ENCODE measurements at regions not wholly inside any gene's neighbourhood (a gene's known extent, or its start where the extent isn't known, plus 50 kb on each side); places are given as distances from the start of the nearest gene placed in this dataset.

GRCh38 chr12:124470139-124470538 lies 97.3 kb downstream of the NCOR2 start:
- Histone ChIP-seq H4K20me1 (ENCODE audit: insufficient read depth, low read length) (peaks cover 11% of the 10 kb centered on the region), H2AK9ac (replicated peaks; ENCODE audit: low read depth, low read length, poor library complexity) (no peak overlapping the region), H2BK120ac (ENCODE audit: low read depth, low read length) (no peak overlapping the region), H3K9me3 (ENCODE audit: control insufficient read depth, insufficient read depth, low read length) (peaks cover 23% of the 10 kb centered on the region), H3K9ac (ENCODE audit: low read depth, low read length) (no peak overlapping the region), H3K27me3 (ENCODE audit: control insufficient read depth, insufficient read depth, low read length) (no peaks in the 10 kb centered on the region), H4K5ac (ENCODE audit: low read depth, low read length) (no peak overlapping the region), H2BK15ac (ENCODE audit: low read depth, low read length) (no peak overlapping the region), H3K9me1 (ENCODE audit: insufficient read depth, low read length) (peaks cover 8% of the 10 kb centered on the region; the same call in 1 of the 2 replicates), H4K91ac (ENCODE audit: insufficient read depth, low read depth, low read length) (no peak overlapping the region), H4K8ac (ENCODE audit: low read depth in 2 of 2, low read length in 2 of 2) (no peak overlapping the region), H2BK5ac (ENCODE audit: low read depth, low read length, poor library complexity, severe bottlenecking) (no peak overlapping the region), H2AFZ (replicated peaks; ENCODE audit: low read length, poor library complexity) (no peak overlapping the region), H3K4me2 (ENCODE audit: low read depth, low read length) (no peak overlapping the region), H3K18ac (ENCODE audit: low read depth, low read length) (no peak overlapping the region), H3K56ac (ENCODE audit: extremely low read depth, insufficient read depth, low read length) (no peak overlapping the region), H3K79me1 (ENCODE audit: low read depth in 1 of 2, low read length in 2 of 2) (peaks cover 39 to 77% of the 10 kb centered on the region in 2 experiments), H2BK20ac (ENCODE audit: low read depth, low read length) (no peak overlapping the region), H3K23ac (ENCODE audit: low read depth, low read length) (no peak overlapping the region), H3K4me3 (ENCODE audit: insufficient read depth, low read depth, low read length) (no peak overlapping the region), H2AK5ac (ENCODE audit: low read depth, low read length) (no peak overlapping the region), H3K4me1 (ENCODE audit: control insufficient read depth, insufficient read depth, low read length) (no peaks in the 10 kb centered on the region), H3K27ac (ENCODE audit: insufficient read depth, low read length) (no peak overlapping the region), H3K4ac (ENCODE audit: low read depth, low read length) (no peak overlapping the region), H3K14ac (replicated peaks; ENCODE audit: low read depth, low read length) (no peak overlapping the region), H3K36me3 (ENCODE audit: control insufficient read depth, insufficient read depth, low read length) (peaks cover 68% of the 10 kb centered on the region)
- ChIA-PET CTCF (no interaction called here), POLR2A (ENCODE audit: unreplicated experiment) (no interaction called here)
- ATAC-seq (ENCODE audit: low read depth) (no peak), DNase-seq (no peak)
- dilution Hi-C loops (cut with HindIII; ENCODE audit: low sequenced_read_pairs, unreplicated experiment), result no loop called here
- WGBS, 2 experiments (ENCODE audit: extremely low coverage in 2 of 2, insufficient read length in 1 of 2), result no CpG with 5 or more reads among the region's 5 CpGs
- intact Hi-C loops (cut with micrococcal nuclease), result no loop called here
- TF ChIP-seq POLR2A (IDR thresholded peaks at IDR 0.05; ENCODE audit: low read depth, low read length) (no peak), CHD1 (IDR thresholded peaks at IDR 0.05; ENCODE audit: low read depth, low read length) (no peak), FOS (IDR thresholded peaks at IDR 0.05; ENCODE audit: low read depth, low read length) (no peak), BHLHE40 (IDR thresholded peaks at IDR 0.05; ENCODE audit: low read depth, low read length) (no peak), RCOR1 (IDR thresholded peaks at IDR 0.05; ENCODE audit: insufficient replicate concordance, low read length) (no peak), CEBPB (IDR thresholded peaks at IDR 0.05; ENCODE audit: low read depth, low read length) (no peak), MAZ (IDR thresholded peaks at IDR 0.05; ENCODE audit: borderline replicate concordance, low read depth, low read length) (no peak)
- in situ Hi-C loops (cut with MboI; ENCODE audit: low sequenced_read_pairs), result no loop called here
- no TSS peak for BruUV-seq (replicated peaks)

Data from IMR-90 (cell line).